AG09319 (cell line): ENCODE measurements at regions not wholly inside any gene's neighbourhood (a gene's known extent, or its start where the extent isn't known, plus 50 kb on each side); places are given as distances from the start of the nearest gene placed in this dataset.

Experiments
- DNase-seq: peaks from one replicate; pipeline ENCODE4 v3.0.0-alpha.2; 2010; ENCODE audit warnings: low read depth; ENCODE audit errors: extremely low read depth
- TF ChIP-seq, protein P1 (sequence below): IDR thresholded peaks from 2 replicates; pipeline ENCODE4 v1.5.1; 2011; ENCODE audit warnings: low read depth, mild to moderate bottlenecking, inconsistent platforms, low read length, moderate library complexity

GRCh38 chr18:75558790-75559189 is 131.3 kb upstream of the SMIM21 start:
- no peak for DNase-seq
- TF ChIP-seq, protein P1, sequence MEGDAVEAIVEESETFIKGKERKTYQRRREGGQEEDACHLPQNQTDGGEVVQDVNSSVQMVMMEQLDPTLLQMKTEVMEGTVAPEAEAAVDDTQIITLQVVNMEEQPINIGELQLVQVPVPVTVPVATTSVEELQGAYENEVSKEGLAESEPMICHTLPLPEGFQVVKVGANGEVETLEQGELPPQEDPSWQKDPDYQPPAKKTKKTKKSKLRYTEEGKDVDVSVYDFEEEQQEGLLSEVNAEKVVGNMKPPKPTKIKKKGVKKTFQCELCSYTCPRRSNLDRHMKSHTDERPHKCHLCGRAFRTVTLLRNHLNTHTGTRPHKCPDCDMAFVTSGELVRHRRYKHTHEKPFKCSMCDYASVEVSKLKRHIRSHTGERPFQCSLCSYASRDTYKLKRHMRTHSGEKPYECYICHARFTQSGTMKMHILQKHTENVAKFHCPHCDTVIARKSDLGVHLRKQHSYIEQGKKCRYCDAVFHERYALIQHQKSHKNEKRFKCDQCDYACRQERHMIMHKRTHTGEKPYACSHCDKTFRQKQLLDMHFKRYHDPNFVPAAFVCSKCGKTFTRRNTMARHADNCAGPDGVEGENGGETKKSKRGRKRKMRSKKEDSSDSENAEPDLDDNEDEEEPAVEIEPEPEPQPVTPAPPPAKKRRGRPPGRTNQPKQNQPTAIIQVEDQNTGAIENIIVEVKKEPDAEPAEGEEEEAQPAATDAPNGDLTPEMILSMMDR: no peak

DNA sequence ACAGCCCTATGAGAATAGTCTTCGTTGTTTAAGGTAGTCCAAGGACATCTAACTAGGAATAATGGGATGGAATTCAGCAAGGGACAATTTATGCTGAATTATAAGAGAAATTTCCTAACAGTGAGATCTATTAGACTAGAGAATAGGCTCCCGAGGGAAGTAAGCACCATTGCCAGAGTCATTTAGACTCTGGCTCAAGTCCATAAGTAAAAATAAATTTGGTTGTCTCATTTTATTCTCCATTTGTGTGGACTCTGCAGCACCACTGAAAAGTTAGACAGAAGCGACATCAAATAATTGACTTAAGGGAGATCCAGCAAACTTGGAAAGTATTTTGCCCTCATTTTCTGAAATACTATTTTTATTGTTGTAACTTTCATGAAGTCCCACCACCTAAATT is 129.3 kb upstream of the SMIM21 start:
- DNase-seq: no peak
- TF ChIP-seq, protein P1: no peak

DNA sequence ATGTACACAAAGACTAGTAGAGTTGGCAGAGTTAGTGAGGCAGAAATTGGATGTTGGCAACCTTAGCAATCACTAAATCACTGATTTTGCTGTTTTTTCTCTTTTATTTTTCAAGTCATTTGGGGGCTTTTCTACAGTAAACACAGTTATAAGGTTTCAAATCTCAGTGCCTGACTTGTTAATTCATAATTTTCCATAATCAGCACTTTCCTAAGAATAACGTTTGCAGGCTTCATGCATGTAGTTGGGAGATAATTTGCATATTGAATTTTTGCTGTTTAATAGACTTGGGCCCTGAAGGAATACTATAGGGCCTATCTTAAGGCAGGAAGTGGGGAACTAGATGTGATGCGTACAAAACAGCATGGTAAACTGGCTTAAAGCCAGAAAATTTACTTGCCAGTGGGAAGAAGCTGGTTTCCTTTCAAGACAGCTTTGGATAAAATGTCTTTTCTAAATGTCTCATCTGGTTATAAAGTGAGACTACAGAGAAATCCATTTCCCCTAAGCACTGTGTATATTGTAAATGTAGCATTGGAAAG is 127.2 kb upstream of the SMIM21 start:
- TF ChIP-seq, protein P1: no peak
- DNase-seq: no peak

DNA sequence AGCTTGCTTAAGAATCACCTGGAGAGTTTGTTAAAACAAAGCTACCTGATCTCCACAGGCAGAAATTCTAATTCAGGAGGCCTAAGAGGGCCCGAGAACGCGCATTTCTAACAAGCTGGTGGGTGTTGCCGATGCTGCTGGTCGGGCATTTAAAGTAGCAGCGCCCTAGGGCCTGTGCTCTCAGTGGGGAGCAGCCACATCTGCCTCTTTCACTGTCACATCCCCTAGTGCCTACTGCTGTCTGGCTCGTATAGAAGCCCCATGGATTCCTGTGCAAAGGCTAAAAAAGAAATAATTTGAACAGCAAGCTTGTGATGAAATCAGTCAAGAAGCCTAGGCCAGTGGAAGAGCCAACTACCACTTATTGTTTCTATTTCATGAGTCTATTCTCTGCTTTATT is 126.7 kb upstream of the SMIM21 start:
- DNase-seq: no peak
- TF ChIP-seq, protein P1: no peak

DNA sequence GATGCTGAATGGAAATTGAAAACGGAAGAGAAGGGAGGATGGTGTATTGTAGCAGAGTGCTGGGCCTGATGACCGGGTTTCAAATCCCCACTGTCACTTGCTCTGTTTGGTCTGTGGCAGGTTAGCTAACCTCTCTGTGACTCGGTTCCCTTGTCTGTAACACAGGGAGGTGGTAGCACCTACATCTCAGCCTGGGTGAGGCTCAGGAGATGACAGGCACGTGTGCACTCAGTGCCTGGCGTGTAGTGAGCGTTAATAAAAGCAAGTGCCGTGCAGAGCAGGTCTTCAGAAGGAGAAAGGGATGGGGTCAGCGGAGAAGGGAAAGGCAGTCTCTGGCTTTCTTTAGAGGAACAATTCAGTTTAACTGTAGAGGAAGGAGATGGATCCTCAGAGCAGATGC is 125.5 kb upstream of the SMIM21 start:
- TF ChIP-seq, protein P1: no peak
- DNase-seq: no peak

DNA sequence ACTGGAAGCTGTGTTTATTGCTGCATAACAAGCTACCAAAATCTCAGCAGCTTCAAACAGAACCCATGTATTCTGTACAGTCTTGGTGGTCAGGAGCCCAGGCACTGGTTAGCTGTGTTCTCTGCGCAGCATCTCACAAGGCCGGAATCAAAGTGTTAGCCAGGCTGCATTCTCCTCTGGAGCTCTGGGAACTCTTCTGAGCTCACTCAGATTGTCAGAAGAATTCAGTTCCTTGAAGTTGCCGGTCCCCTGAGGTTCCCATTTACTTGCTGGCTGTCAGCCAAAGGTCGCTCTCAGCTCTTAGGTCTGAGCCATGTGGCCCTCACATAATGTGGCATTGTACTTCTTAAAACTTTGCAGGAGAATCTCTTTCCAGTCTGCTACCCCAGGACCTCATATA is 123.6 kb upstream of the SMIM21 start:
- TF ChIP-seq, protein P1: no peak
- no peak for DNase-seq

- TF ChIP-seq, protein P1: no peak
These were observed 120.9 kb upstream of the SMIM21 start for GRCh38 chr18:75548353-75548905.

More at GRCh38 chr18:75548353-75548905, 120.9 kb upstream of the SMIM21 start:
- no peak for DNase-seq
